ENCODE measurements at regions not wholly inside any gene's neighbourhood (a gene's known extent, or its start where the extent isn't known, plus 50 kb on each side); places are given as distances from the start of the nearest gene placed in this dataset.

DNA sequence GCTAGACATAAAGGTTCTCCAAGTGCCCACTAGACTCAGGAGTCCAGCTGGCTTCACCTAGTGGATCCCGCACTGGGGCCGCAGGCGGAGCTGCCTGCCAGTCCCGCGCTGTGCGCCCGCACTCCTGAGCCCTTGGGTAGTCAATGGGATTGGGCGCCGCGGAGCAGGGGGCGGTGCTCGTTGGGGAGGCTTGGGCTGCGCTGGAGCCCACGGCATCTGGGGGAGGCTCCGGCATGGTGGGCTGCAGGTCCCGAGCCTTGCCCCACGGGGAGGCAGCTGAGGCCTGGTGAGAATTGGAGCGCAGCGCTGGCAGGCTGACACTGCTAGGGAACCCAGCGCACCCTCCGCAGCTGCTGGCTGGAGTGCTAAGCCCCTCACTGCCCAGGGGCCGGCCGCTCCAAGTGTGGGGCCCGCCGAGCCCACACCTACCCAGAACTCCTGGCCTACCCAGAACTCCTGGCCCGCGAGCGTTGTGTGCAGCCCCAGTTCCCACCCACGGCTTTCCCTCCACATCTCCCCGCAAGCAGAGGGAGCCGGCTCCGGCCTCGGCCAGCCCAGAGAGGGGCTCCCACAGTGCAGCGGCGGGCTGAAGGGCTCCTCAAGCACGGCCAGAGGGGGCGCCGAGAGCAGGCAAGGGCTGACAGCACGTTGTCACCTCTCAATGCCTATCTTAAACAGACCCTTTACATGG lies 260.7 kb upstream of the DMRT1 start:
- TF ChIP-seq, protein P1, sequence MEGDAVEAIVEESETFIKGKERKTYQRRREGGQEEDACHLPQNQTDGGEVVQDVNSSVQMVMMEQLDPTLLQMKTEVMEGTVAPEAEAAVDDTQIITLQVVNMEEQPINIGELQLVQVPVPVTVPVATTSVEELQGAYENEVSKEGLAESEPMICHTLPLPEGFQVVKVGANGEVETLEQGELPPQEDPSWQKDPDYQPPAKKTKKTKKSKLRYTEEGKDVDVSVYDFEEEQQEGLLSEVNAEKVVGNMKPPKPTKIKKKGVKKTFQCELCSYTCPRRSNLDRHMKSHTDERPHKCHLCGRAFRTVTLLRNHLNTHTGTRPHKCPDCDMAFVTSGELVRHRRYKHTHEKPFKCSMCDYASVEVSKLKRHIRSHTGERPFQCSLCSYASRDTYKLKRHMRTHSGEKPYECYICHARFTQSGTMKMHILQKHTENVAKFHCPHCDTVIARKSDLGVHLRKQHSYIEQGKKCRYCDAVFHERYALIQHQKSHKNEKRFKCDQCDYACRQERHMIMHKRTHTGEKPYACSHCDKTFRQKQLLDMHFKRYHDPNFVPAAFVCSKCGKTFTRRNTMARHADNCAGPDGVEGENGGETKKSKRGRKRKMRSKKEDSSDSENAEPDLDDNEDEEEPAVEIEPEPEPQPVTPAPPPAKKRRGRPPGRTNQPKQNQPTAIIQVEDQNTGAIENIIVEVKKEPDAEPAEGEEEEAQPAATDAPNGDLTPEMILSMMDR (conservative IDR thresholded peaks at IDR 0.05; ENCODE audit: low read length) = no peak
- no peak for TF ChIP-seq EZH2phosphoT487 (IDR thresholded peaks at IDR 0.05; ENCODE audit: borderline replicate concordance)
